Fibroblast of skin of abdomen (primary cell): ENCODE measurements at regions not wholly inside any gene's neighbourhood (a gene's known extent, or its start where the extent isn't known, plus 50 kb on each side); places are given as distances from the start of the nearest gene placed in this dataset.
"Not testable (repeated sequence)": the region's sequence is repeated elsewhere in the genome, so short reads cannot be mapped to it uniquely, and the experiment has no call there.

ENCODE experiments used
- DNase-seq: peaks from one replicate; pipeline ENCODE4 v3.0.0-alpha.2; 2013

- DNase-seq, result no peak
Observed at GRCh38 chr11:110866081-110866480, 153.8 kb upstream of the ARHGAP20 start.

GRCh38 chr11:110862407-110862806 is 150.2 kb upstream of the ARHGAP20 start:
- DNase-seq, result no peak

GRCh38 chr11:110860461-110860860 is 148.2 kb upstream of the ARHGAP20 start:
- no peak for DNase-seq

DNA sequence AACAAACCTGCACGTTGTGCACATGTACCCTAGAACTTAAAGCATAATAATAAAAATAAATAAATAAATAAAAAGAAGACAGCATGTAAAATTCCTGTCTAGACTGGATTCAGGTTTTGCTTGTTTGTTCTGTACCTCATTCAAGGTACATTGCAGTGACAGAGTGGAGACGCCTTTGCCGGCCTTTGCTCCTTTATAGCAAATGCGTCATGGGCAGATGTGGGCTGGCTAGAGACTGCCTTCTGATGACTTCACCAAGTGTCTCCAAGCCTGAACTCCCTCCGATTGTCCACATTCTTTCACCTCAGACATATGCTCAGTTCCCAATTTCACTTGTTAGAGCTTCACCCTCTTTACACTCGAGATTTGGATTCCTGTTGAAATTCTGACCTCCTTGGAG is 147.8 kb upstream of the ARHGAP20 start:
- no peak for DNase-seq

DNA sequence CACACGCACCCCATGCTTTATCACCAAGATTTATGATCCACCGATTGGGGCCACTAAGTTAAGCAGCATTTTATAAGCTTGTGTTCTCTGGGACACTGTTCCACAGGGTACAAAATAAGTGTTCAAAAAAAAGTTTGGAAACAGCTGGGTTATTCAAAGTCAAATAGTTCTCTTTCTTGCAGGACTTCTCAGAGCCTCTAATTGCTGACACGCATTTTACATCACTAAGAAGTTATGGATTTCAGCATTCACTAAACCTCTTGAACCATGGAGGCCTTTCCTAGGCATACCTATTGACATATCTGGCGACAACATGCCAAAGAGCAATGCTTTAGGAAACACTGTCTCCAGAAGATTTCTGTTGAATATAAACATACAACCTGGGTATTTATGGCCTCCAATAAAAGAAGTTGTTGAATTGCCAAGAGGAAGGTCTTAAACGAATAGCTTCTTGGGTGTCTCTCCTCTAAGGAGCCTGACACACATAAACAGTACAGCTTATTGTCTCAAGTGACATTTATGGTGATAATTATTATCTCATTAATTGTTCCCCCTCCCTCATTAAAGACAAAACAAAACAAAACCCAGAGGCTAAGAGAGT is 147.1 kb upstream of the ARHGAP20 start:
- DNase-seq, result no peak

DNA sequence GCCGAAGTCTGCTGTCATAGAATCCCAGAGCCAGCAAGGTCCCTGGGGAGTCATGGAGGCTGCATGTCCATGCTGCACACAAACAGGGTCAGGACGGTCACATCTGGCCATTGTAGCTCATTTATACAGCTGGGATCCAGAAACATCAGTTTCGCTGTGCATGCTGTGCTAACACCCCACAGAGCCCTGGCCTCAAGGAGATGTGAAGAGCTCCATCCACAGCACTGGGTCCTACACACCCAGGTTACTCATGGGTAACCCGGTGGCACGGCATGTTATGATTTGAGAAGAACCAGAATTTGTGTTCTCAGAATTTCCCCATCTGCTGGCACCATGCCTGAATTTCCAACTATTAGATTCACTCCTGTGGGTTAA is 146.3 kb upstream of the ARHGAP20 start:
- DNase-seq, result no peak

- peak; percentile 24 for DNase-seq
Observed at GRCh38 chr11:110857892-110858546, 145.8 kb upstream of the ARHGAP20 start.

- DNase-seq, result peak; percentile 37
Observed at GRCh38 chr11:110856996-110857812, 145.0 kb upstream of the ARHGAP20 start.

- no peak for DNase-seq
Observed at GRCh38 chr11:110856340-110856739, 144.1 kb upstream of the ARHGAP20 start.

GRCh38 chr11:110855191-110855590 is 143.0 kb upstream of the ARHGAP20 start:
- DNase-seq, result peak; percentile 16

- no peak for DNase-seq
Observed at GRCh38 chr11:110852921-110853490, 140.8 kb upstream of the ARHGAP20 start.

GRCh38 chr11:110850846-110851245 is 138.6 kb upstream of the ARHGAP20 start:
- peak; percentile 46 for DNase-seq

DNA sequence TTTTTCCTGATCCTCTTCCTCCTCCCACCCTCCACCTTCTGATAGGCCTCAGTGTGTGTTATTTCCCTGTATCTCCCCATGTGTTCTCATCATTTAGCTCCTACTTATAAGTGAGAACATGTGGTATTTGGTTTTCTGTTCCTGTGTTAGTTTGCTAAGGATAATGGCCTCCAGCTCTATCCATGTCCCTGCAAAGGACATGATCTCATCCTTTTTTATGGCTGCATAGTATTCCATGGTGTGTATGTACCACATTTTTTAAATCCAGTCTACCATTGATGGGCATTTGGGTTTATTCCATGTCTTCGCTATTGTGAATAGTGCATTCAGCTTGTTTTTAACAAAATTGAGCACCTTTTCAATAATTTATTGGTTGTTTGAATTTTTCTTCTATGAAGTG is 130.8 kb upstream of the ARHGAP20 start:
- DNase-seq, result not testable (repeated sequence)

DNA sequence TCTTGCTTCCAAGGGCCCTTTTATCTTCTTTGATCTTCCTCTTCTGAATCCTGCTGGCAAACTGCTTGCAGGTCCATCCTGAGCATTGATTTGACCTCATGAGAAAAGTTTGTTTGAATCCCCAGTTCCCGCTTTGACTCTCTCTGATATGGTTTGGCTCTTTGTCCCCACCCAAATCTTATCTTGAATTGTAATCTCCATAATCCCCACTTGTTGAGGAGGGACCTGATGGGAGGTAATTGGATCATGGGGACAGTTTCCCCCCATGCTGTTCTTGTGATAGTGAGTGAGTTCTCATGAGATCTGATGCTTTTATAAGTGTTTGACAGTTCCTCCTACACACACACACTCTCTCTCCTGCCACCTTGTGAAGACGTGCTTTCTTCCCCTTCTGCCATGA is 126.6 kb upstream of the ARHGAP20 start:
- DNase-seq, result no peak

DNA sequence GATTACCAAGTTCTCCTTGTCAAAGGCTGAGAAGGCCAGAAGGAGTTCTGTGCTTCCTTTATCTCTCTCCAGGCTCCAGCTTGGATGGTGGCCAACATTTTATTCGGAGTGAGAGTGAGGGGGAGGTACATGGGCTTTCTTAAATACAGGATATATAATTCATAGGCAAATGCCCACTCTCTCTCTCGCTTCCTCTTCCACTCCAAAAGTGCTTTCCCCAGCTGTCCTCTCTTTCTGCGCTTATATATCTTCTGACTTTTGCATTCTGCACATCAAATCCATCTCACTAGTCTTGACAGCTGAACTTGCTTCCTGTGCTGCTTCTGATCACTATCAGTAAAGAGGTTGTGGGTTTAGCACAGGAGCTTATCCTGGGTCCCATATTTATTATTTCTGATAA is 125.4 kb upstream of the ARHGAP20 start:
- no peak for DNase-seq

GRCh38 chr11:110835106-110835505 is 122.9 kb upstream of the ARHGAP20 start:
- DNase-seq, result no peak

DNA sequence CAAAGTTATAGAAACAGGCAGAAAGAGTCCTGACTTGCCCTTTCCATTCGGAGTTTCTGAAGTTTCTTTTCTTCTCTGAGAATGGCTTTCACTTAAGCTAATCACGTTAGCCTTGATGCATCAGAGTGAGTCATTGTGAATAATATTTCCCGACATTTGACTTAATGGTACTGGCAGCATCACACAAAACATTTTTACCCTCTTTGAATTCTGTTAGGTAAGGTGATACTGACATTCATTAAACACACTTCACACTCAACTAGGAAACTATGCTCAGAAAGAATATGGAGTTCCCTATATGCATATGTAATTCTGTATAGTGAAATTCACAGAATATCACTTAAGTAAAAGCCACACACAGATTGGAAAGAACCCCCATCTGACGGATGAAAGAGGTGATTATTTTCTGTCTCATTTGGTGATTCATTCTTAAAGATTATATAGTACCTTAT is 120.8 kb upstream of the ARHGAP20 start:
- DNase-seq, result peak; percentile 60

GRCh38 chr11:110832539-110832938 is 120.3 kb upstream of the ARHGAP20 start:
- DNase-seq, result no peak

DNA sequence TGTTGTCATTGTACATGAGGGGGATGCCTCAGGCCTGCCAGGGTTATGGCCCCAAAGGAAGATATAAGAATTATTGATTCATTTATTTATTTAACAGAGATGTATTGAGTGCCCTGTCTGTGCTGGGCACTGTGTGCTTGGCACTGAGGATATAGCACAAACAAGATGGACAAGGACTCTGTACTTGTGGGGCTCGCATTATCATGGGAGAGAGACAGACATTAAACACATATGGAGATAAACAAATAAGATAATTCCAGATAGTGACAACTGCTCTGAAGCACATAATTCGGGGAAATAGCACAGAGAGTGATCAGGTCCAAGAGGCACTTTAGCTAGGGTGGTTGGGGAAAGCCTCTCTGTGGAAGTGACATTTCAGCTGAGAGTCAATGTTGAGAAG is 119.8 kb upstream of the ARHGAP20 start:
- no peak for DNase-seq

GRCh38 chr11:110830747-110831146 is 118.5 kb upstream of the ARHGAP20 start:
- DNase-seq, result peak; percentile 48

- no peak for DNase-seq
Observed at GRCh38 chr11:110830344-110830743, 118.1 kb upstream of the ARHGAP20 start.

DNA sequence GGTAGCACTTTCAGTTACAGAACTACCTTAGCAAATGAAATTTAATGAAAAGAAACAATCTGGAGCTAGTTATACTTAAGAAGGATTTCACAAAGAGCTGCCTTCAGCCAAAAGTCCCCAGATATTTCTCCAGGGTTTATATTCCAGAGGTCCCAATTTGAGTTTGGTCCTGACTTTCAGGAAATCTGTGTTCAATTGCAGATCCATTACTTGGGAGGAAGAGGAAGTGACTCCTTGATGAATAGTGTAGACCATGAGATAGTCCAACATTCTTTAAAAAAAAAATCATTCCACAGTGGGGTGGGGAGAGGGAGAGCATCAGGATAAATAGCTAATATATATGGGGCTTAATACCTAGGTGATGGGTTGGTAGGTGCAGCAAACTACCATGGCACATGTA is 117.6 kb upstream of the ARHGAP20 start:
- DNase-seq, result peak; percentile 28

DNA sequence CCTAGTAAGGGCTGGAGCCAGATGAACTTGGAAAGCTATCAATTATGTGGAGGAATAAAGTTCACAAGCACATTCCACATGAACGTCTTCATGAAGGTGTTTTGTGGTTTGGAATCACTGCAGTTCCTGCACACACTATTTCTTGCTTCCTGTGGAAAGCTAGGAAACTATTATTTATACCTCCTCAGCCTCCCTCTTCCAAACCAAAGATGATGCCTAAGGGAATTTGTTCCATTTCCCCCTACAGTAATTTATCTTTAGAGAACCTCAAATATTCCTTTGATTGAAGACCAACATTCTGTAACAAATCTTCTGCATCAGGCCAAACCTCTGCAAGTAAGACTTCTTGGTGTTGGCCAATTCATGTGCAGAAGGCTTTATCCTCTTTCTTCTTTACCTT is 115.8 kb upstream of the ARHGAP20 start:
- DNase-seq, result peak; percentile 54
